Loucy (cell line): ENCODE measurements at regions not wholly inside any gene's neighbourhood (a gene's known extent, or its start where the extent isn't known, plus 50 kb on each side); places are given as distances from the start of the nearest gene placed in this dataset.

Experiments used
- EZH2phosphoT487 ChIP-seq: fragments of 200-600 bp; IDR thresholded peaks from 2 replicates; pipeline ENCODE4 v1.6.1; 2018; ENCODE audit warnings: antibody characterized with exemption, mild to moderate bottlenecking, moderate library complexity, borderline replicate concordance
- TF ChIP-seq, protein P1 (sequence below): fragments of 200-600 bp; sonication (generic); conservative IDR thresholded peaks from 2 replicates; pipeline ENCODE4 v1.5.1; 2014; ENCODE audit warnings: mild to moderate bottlenecking, antibody characterized with exemption, low read length

DNA sequence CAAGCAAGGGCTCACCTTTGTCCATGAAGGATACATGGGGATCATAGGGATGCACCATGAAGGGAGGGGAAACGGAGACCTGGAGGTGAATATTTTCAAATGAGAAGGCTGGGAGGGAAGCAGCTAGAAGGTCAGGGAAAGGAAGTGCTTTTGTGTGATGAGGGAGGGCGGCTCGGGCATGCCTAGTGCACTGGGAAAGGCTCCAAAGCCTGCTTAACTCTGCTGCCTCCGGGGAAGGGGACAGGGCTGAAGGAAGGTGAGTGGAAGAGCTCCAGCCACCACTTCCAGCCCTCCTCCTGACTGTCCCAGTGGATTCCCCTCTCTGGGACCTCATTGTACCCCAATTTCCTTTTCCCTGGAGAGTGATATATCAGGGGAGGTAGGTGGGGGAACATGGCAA lies 149.4 kb upstream of the PRMT8 start:
- TF ChIP-seq, protein P1, sequence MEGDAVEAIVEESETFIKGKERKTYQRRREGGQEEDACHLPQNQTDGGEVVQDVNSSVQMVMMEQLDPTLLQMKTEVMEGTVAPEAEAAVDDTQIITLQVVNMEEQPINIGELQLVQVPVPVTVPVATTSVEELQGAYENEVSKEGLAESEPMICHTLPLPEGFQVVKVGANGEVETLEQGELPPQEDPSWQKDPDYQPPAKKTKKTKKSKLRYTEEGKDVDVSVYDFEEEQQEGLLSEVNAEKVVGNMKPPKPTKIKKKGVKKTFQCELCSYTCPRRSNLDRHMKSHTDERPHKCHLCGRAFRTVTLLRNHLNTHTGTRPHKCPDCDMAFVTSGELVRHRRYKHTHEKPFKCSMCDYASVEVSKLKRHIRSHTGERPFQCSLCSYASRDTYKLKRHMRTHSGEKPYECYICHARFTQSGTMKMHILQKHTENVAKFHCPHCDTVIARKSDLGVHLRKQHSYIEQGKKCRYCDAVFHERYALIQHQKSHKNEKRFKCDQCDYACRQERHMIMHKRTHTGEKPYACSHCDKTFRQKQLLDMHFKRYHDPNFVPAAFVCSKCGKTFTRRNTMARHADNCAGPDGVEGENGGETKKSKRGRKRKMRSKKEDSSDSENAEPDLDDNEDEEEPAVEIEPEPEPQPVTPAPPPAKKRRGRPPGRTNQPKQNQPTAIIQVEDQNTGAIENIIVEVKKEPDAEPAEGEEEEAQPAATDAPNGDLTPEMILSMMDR = no peak
- TF ChIP-seq EZH2phosphoT487 = no peak
